ENCODE measurements at regions not wholly inside any gene's neighbourhood (a gene's known extent, or its start where the extent isn't known, plus 50 kb on each side); places are given as distances from the start of the nearest gene placed in this dataset.

DNA sequence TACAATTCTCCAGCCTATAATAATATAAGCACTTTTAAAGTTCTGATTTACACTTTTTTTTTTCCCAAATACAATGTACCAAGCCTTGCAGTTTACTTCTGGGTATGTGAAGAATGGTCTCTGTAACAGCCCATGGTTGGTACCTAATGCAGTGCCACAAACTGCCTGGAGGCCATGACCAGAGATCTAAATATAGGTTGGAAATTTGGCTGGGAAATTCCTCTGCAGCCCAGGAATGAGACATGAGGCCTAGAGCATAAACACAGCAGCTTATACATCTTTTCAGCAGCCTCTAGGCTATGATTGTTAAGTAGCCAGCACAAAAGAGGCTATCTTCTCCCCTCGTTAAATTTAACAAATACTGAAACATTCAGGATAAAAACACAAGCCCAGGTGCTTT lies 432.0 kb upstream of the FAM98A start:
- H3K9me3 Mint-ChIP-seq (ENCODE audit: unreplicated experiment): no peaks in the 10 kb centered on the region

GRCh38 chr2:34030273-34030672 lies 431.2 kb upstream of the FAM98A start:
- POLR2A ChIA-PET: no interaction called here
- H3K9me3 ChIP-seq: no peaks in the 10 kb centered on the region
- CTCF ChIA-PET: no interaction called here
- Mint-ChIP-seq H3K4me1 (ENCODE audit: low read depth, unreplicated experiment) (no peaks in the 10 kb centered on the region), H3K9me3 (ENCODE audit: unreplicated experiment) (no peaks in the 10 kb centered on the region), H3K27me3 (ENCODE audit: insufficient read depth, unreplicated experiment) (no peaks in the 10 kb centered on the region), H3K36me3 (ENCODE audit: insufficient read depth, unreplicated experiment) (no peaks in the 10 kb centered on the region), H3K4me3 (ENCODE audit: unreplicated experiment) (no peak overlapping the region), H3K27ac (ENCODE audit: unreplicated experiment) (no peak overlapping the region)
- no peak for DNase-seq
- H3K4me3 ChIP-seq (ENCODE audit: low read depth, low read length): no peak overlapping the region
- intact Hi-C loops (cut with micrococcal nuclease; ENCODE audit: unreplicated experiment): no loop called here
- no peaks in the 10 kb centered on the region for H3K36me3 ChIP-seq (ENCODE audit: control insufficient read depth, insufficient read depth, low read length)
- no peaks in the 10 kb centered on the region for H3K4me1 ChIP-seq
- TF ChIP-seq CTCF (IDR thresholded peaks at IDR 0.05; ENCODE audit: insufficient read depth in 1 of 2, low read depth in 1 of 2, low read length in 1 of 2, severe bottlenecking in 1 of 2, unreplicated experiment in 1 of 2): no peak
- no TSS peak for BruUV-seq (replicated peaks)
- no peaks in the 10 kb centered on the region for H3K27me3 ChIP-seq (replicated peaks; ENCODE audit: control insufficient read depth, insufficient read depth, low read length)

More for the DNA sequence above, 432.0 kb upstream of the FAM98A start:
- H3K4me3 ChIP-seq (ENCODE audit: low read depth, low read length): no peak overlapping the region
- no peak for TF ChIP-seq CTCF (IDR thresholded peaks at IDR 0.05; ENCODE audit: insufficient read depth in 1 of 2, low read depth in 1 of 2, low read length in 1 of 2, severe bottlenecking in 1 of 2, unreplicated experiment in 1 of 2)
- no peaks in the 10 kb centered on the region for H3K36me3 Mint-ChIP-seq (ENCODE audit: insufficient read depth, unreplicated experiment)
- BruUV-seq (replicated peaks): no TSS peak
- H3K4me3 Mint-ChIP-seq (ENCODE audit: unreplicated experiment): no peak overlapping the region
- intact Hi-C loops (cut with micrococcal nuclease; ENCODE audit: unreplicated experiment): no loop called here
- H3K27me3 Mint-ChIP-seq (ENCODE audit: insufficient read depth, unreplicated experiment): no peaks in the 10 kb centered on the region
- no peaks in the 10 kb centered on the region for H3K9me3 ChIP-seq
- DNase-seq: no peak
- CTCF ChIA-PET: no interaction called here
- H3K4me1 Mint-ChIP-seq (ENCODE audit: low read depth, unreplicated experiment): no peaks in the 10 kb centered on the region
- H3K27ac Mint-ChIP-seq (ENCODE audit: unreplicated experiment): no peak overlapping the region
- no peaks in the 10 kb centered on the region for H3K4me1 ChIP-seq
- POLR2A ChIA-PET: no interaction called here
- no peaks in the 10 kb centered on the region for H3K36me3 ChIP-seq (ENCODE audit: control insufficient read depth, insufficient read depth, low read length)
- no peaks in the 10 kb centered on the region for H3K27me3 ChIP-seq (replicated peaks; ENCODE audit: control insufficient read depth, insufficient read depth, low read length)

GRCh38 chr2:34029073-34029472 lies 430.0 kb upstream of the FAM98A start:
- CTCF ChIA-PET: no interaction called here
- H3K9me3 Mint-ChIP-seq (ENCODE audit: unreplicated experiment): no peaks in the 10 kb centered on the region
- H3K27me3 ChIP-seq (replicated peaks; ENCODE audit: control insufficient read depth, insufficient read depth, low read length): no peaks in the 10 kb centered on the region
- H3K27me3 Mint-ChIP-seq (ENCODE audit: insufficient read depth, unreplicated experiment): no peaks in the 10 kb centered on the region
- no peaks in the 10 kb centered on the region for H3K36me3 ChIP-seq (ENCODE audit: control insufficient read depth, insufficient read depth, low read length)
- no peak overlapping the region for H3K27ac Mint-ChIP-seq (ENCODE audit: unreplicated experiment)
- H3K4me3 Mint-ChIP-seq (ENCODE audit: unreplicated experiment): no peak overlapping the region
- no TSS peak for BruUV-seq (replicated peaks)
- POLR2A ChIA-PET: no interaction called here
- H3K4me1 ChIP-seq: no peaks in the 10 kb centered on the region
- TF ChIP-seq CTCF (IDR thresholded peaks at IDR 0.05; ENCODE audit: insufficient read depth in 1 of 2, low read depth in 1 of 2, low read length in 1 of 2, severe bottlenecking in 1 of 2, unreplicated experiment in 1 of 2): no peak
- no peaks in the 10 kb centered on the region for H3K4me1 Mint-ChIP-seq (ENCODE audit: low read depth, unreplicated experiment)
- H3K4me3 ChIP-seq (ENCODE audit: low read depth, low read length): no peak overlapping the region
- DNase-seq: no peak
- H3K9me3 ChIP-seq: no peaks in the 10 kb centered on the region
- no peaks in the 10 kb centered on the region for H3K36me3 Mint-ChIP-seq (ENCODE audit: insufficient read depth, unreplicated experiment)
- intact Hi-C loops (cut with micrococcal nuclease; ENCODE audit: unreplicated experiment): no loop called here

All from Caco-2 (cell line).